ENCODE measurements at regions not wholly inside any gene's neighbourhood (a gene's known extent, or its start where the extent isn't known, plus 50 kb on each side); places are given as distances from the start of the nearest gene placed in this dataset.
"Not testable (repeated sequence)": the region's sequence is repeated elsewhere in the genome, so short reads cannot be mapped to it uniquely, and the experiment has no call there.

DNA sequence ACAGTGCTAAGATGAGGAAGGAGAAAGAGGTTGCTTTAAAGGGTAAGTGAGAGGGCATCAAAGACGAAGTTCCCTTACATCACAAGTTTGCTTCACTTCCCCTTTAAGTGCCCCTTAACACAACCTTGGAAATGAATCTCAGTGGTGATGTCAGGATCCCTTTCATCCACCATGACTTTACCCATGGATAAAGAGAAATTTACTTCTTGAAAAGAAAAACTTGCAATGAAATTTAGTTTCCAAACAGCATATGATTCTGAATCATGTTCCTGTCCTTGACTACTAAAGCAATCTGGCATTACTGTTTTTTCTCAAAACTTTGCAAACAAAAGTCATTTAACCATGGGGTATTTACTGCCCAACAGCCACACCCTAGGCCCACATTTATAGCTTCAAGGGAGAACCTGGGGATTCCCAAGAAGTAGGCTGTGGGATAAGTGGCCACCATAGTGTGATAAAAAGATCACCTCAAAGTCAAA is 135.9 kb downstream of the ITGB8 start:
- H3K4me3 Mint-ChIP-seq, result no peak overlapping the region
- H3K27me3 Mint-ChIP-seq (ENCODE audit: low read depth), result no peaks in the 10 kb centered on the region
- H3K36me3 Mint-ChIP-seq (ENCODE audit: insufficient read depth in 2 of 2), result no peaks in the 10 kb centered on the region
- no peak for DNase-seq
- no peak for ATAC-seq (replicated peaks in 1 of 2)
- no peaks in the 10 kb centered on the region for H3K4me1 Mint-ChIP-seq (ENCODE audit: low read depth)
- H3K27ac Mint-ChIP-seq, result no peak overlapping the region
- H3K9me3 Mint-ChIP-seq, result no peaks in the 10 kb centered on the region

DNA sequence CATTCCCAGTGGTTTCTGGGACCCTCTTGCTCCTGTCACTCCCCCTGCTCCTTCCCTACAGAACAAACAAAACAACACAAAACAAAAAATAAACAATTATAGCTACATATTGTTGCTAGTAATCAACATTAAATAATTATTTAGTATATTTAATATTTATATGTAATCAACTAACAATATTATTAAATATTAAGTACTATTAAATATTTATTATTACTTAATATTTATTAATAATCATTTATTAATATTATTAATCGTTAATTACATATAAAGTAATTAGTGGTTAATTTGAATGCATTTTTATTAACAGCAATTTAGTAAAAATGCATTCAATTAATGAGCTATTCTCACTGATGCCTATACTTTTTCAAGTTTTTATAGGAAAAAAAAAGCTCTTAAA is 139.4 kb downstream of the ITGB8 start:
- no peaks in the 10 kb centered on the region for H3K27me3 Mint-ChIP-seq (ENCODE audit: low read depth)
- H3K9me3 Mint-ChIP-seq, result no peaks in the 10 kb centered on the region
- no peaks in the 10 kb centered on the region for H3K4me1 Mint-ChIP-seq (ENCODE audit: low read depth)
- H3K27ac Mint-ChIP-seq, result no peak overlapping the region
- no peak for DNase-seq
- H3K36me3 Mint-ChIP-seq (ENCODE audit: insufficient read depth in 2 of 2), result no peaks in the 10 kb centered on the region
- no peak for ATAC-seq (replicated peaks in 1 of 2)
- H3K4me3 Mint-ChIP-seq, result no peak overlapping the region

DNA sequence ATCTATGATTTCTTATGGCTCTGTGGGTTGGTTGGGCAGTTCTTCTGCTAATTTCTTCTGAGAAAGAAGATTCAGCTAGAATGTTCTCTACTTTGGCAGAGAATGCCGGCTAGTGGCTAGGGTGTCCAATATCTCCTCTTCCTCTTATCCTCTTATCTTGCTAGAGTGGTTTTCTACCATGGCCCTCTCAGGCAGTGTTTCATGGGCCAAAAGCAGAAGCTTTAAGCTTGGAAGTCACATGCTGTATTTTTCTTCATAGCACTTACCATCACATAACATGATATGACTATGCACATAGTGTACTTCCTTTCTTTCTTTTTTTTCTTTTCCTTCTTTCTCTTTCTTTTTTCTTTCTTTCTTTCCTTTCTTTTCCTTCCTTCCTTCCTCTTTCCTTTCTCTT is 140.0 kb downstream of the ITGB8 start:
- H3K27ac Mint-ChIP-seq, result no peak overlapping the region
- H3K4me3 Mint-ChIP-seq, result no peak overlapping the region
- H3K4me1 Mint-ChIP-seq (ENCODE audit: low read depth), result no peaks in the 10 kb centered on the region
- no peaks in the 10 kb centered on the region for H3K36me3 Mint-ChIP-seq (ENCODE audit: insufficient read depth in 2 of 2)
- no peaks in the 10 kb centered on the region for H3K9me3 Mint-ChIP-seq
- ATAC-seq (replicated peaks in 1 of 2) (no peak), DNase-seq (no peak)
- H3K27me3 Mint-ChIP-seq (ENCODE audit: low read depth), result no peaks in the 10 kb centered on the region

DNA sequence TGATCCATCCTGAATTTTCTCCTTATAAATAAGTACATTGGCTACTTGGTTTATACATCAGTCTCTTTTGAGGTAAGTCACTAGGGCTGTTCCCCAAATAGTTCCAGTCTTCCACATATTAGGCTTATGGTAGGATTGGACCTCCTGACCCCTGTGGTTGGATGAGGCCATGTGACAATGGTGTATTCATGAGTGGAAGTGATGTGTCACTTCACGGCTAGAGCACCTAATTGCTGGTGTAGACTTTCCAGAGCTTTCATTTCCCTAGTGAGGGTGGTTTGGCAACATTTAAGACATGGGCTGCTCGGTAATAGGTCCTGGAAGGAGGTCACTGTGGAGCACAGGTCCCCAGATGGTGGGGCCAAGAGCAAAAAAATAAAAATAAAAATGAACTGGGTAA is 141.2 kb upstream of the ABCB5 start:
- Mint-ChIP-seq H3K4me3 (no peak overlapping the region), H3K4me1 (ENCODE audit: low read depth) (no peaks in the 10 kb centered on the region), H3K36me3 (ENCODE audit: insufficient read depth in 2 of 2) (no peaks in the 10 kb centered on the region), H3K27ac (no peak overlapping the region), H3K9me3 (no peaks in the 10 kb centered on the region), H3K27me3 (ENCODE audit: low read depth) (peaks cover 4% of the 10 kb centered on the region)
- DNase-seq (no peak), ATAC-seq (replicated peaks in 1 of 2) (no peak)

DNA sequence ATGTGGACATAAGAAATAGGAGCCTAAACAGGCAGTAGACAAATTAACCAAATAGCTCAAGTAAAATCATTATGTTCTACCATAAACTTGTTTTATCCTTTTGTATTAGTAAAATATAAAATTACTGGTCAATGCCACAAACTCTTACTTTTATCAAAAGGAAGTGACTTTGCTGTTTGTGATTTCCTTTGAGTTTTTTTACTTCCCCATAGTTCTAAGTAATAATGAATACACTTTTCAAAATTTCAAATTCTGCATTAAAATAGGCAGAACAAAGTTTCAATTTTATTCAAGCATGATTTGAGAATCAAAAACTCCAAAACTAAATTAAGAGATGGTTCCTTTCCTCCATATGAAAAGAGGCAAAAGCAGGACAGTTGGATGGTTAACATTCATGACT is 139.7 kb upstream of the ABCB5 start:
- Mint-ChIP-seq H3K27me3 (ENCODE audit: low read depth) (peaks cover 4% of the 10 kb centered on the region), H3K36me3 (ENCODE audit: insufficient read depth in 2 of 2) (no peaks in the 10 kb centered on the region), H3K4me1 (ENCODE audit: low read depth) (no peaks in the 10 kb centered on the region), H3K9me3 (no peaks in the 10 kb centered on the region), H3K4me3 (no peak overlapping the region), H3K27ac (no peak overlapping the region)
- ATAC-seq (replicated peaks in 1 of 2) (no peak), DNase-seq (no peak)

DNA sequence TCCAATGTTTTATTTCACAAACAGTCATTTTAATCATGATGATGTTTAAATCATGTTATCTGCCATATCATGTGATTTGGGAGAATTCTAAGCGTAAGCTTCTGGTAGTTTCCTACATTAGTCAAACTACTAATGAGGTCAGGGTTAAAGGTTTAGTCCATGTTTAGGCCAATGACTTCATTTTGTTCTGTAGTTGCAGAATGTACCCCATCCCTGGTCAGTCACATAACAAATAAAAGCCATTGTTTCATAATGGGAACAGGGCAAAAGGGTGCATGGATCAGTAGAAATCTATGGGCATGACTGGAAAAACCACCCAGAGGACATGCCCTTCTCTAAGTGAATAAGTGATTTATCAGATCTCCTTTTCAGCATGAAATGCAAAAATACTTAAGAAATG is 138.4 kb upstream of the ABCB5 start:
- Mint-ChIP-seq H3K4me3 (no peak overlapping the region), H3K36me3 (ENCODE audit: insufficient read depth in 2 of 2) (no peaks in the 10 kb centered on the region), H3K27me3 (ENCODE audit: low read depth) (peaks cover 4% of the 10 kb centered on the region), H3K4me1 (ENCODE audit: low read depth) (no peaks in the 10 kb centered on the region), H3K27ac (no peak overlapping the region), H3K9me3 (no peaks in the 10 kb centered on the region)
- no peak for DNase-seq
- ATAC-seq (replicated peaks in 1 of 2), result no peak

DNA sequence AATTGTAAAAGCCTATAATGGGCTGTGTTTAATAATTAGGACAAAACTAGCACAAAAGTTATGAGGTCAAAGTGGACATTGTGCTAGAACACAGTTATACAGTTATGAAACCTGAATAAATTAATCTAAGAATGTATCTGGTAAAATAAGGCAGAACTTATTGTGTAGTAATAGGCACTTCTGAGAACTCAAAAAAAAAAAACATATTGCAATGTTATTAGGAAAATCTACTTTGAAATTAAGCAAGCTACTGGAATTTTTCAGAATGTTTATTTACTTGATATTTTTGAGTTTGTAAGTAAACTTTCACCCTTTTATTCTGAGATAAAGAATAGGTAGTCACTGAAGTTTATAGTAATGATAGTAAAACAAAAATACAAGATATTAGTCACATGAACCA is 135.8 kb upstream of the ABCB5 start:
- Mint-ChIP-seq H3K36me3 (ENCODE audit: insufficient read depth in 2 of 2) (no peaks in the 10 kb centered on the region), H3K4me1 (ENCODE audit: low read depth) (no peaks in the 10 kb centered on the region), H3K4me3 (no peak overlapping the region), H3K9me3 (no peaks in the 10 kb centered on the region), H3K27ac (no peak overlapping the region), H3K27me3 (ENCODE audit: low read depth) (peaks cover 4% of the 10 kb centered on the region)
- no peak for ATAC-seq (replicated peaks in 1 of 2)
- no peak for DNase-seq

DNA sequence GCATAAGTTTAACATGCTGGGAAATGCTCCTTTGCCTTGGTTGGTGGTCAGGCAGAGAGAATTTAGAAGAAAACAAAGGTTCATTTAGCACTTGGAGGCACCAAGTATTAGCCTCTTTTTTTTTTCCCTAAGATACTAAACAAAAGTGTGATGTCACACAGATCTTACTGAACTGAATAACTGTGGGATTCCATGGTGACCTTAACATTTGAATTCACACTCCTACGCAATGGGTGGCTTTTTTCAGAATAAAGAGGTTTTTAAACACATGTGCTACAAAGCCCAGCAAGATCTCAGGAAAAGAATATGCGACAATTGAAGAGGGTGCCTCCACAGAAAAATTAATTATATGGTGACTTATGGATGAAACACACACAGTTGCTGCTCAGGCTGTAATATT is 133.4 kb upstream of the ABCB5 start:
- ATAC-seq (replicated peaks in 1 of 2), result no peak

DNA sequence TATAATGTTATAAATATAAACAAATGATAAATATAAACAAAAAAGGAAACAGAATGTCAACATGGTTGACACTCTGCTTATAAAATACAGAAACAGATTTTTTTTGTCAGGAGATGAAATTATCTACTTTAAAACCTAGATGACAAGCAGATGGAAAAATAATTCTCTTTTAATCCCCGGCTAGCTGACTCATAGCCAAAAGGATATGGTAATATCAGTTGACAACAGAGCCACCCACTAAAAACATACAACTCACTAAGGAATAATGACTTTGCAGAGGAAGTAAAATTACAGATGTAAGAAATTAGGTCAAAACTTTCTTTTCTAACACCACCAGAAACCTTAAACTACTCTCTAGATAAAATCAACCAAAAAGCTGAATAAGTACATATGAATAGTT is 131.1 kb upstream of the ABCB5 start:
- Mint-ChIP-seq H3K27ac (no peak overlapping the region), H3K4me1 (ENCODE audit: low read depth) (no peaks in the 10 kb centered on the region), H3K9me3 (peaks cover 10 to 14% of the 10 kb centered on the region in 2 donors), H3K27me3 (ENCODE audit: low read depth) (no peaks in the 10 kb centered on the region), H3K36me3 (ENCODE audit: insufficient read depth in 2 of 2) (peaks cover 3 to 7% of the 10 kb centered on the region in 2 donors), H3K4me3 (no peak overlapping the region)
- DNase-seq, result no peak
- no peak for ATAC-seq (replicated peaks in 1 of 2)

More for the DNA sequence above, 133.4 kb upstream of the ABCB5 start:
- Mint-ChIP-seq H3K9me3 (peaks cover 2% of the 10 kb centered on the region in 2 donors), H3K4me1 (ENCODE audit: low read depth) (no peaks in the 10 kb centered on the region), H3K27me3 (ENCODE audit: low read depth) (no peaks in the 10 kb centered on the region), H3K27ac (no peak overlapping the region), H3K36me3 (ENCODE audit: insufficient read depth in 2 of 2) (no peaks in the 10 kb centered on the region), H3K4me3 (no peak overlapping the region)
- no peak for DNase-seq

DNA sequence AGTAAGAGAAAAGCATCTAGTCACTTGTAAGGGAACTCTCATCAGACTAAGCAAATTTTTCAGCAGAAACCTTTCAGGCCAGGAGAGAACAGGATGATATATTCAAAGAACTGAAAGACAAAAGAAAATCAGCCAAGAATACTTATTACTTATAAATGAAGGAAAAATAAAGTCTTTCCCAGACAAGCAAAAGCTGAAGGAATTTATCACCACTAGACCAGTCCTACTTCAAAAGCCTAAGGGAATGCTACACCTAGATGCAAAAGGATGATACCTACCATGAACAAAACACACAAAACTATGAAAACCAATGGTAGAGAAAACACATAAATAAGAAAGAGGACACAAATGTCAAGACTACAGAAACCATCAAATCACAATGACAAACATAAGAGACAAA is 126.6 kb upstream of the ABCB5 start:
- no peak for ATAC-seq (replicated peaks in 1 of 2)
- H3K4me3 Mint-ChIP-seq, result no peak overlapping the region
- H3K9me3 Mint-ChIP-seq, result peaks cover 11 to 21% of the 10 kb centered on the region in 2 donors
- no peak for DNase-seq
- H3K36me3 Mint-ChIP-seq (ENCODE audit: insufficient read depth in 2 of 2), result peaks cover 3 to 7% of the 10 kb centered on the region in 2 donors
- no peaks in the 10 kb centered on the region for H3K4me1 Mint-ChIP-seq (ENCODE audit: low read depth)
- no peaks in the 10 kb centered on the region for H3K27me3 Mint-ChIP-seq (ENCODE audit: low read depth)
- H3K27ac Mint-ChIP-seq, result no peak overlapping the region

DNA sequence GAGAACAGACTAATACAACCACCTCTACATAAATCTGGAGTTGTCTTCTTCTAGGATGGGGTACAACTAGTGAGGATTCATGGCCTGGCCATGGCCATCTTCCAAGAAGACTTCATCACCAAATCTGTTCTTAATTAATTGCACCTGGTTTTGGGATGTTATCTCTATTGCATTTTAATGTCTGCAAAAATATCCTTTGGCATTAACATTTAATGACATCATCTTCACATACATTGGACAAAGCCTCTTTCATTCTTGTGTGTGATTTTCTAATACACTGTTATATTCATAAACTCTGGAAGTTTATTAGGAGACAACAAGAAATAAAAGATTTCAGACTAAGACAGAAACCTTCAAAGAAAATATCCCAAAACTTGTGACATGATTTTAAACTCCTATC is 124.2 kb upstream of the ABCB5 start:
- no peaks in the 10 kb centered on the region for H3K4me1 Mint-ChIP-seq (ENCODE audit: low read depth)
- ATAC-seq (replicated peaks in 1 of 2) (no peak), DNase-seq (no peak)
- H3K36me3 Mint-ChIP-seq (ENCODE audit: insufficient read depth in 2 of 2), result peaks cover 3 to 7% of the 10 kb centered on the region in 2 donors
- peaks cover 10 to 20% of the 10 kb centered on the region in 2 donors for H3K9me3 Mint-ChIP-seq
- H3K27ac Mint-ChIP-seq, result no peak overlapping the region
- no peaks in the 10 kb centered on the region for H3K27me3 Mint-ChIP-seq (ENCODE audit: low read depth)
- H3K4me3 Mint-ChIP-seq, result no peak overlapping the region

DNA sequence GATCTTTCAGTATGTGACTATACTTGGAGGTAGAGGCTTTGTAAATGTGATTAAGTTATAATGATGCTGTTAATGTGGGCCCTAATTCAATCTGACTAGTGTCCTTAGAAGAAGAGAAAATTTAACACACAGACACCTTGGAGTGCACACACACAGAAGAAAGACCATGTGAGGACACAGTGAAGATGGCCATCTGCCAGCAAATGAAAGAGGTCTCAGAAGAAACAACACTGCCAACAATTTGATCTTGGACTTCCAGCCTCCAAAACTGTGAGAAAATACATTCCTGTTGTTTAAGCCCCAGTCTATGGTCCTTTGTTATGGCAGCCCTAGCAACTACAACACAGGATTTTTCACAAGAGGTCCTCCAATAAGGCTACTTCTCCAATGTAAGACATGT is 120.9 kb upstream of the ABCB5 start:
- ATAC-seq (replicated peaks in 1 of 2) (no peak), DNase-seq (no peak)
- no peak overlapping the region for H3K27ac Mint-ChIP-seq
- peaks cover 0 to 2% of the 10 kb centered on the region in 2 donors for H3K36me3 Mint-ChIP-seq (ENCODE audit: insufficient read depth in 2 of 2)
- H3K27me3 Mint-ChIP-seq (ENCODE audit: low read depth), result no peaks in the 10 kb centered on the region
- no peak overlapping the region for H3K4me3 Mint-ChIP-seq
- peaks cover 8 to 19% of the 10 kb centered on the region in 2 donors for H3K9me3 Mint-ChIP-seq
- no peaks in the 10 kb centered on the region for H3K4me1 Mint-ChIP-seq (ENCODE audit: low read depth)

DNA sequence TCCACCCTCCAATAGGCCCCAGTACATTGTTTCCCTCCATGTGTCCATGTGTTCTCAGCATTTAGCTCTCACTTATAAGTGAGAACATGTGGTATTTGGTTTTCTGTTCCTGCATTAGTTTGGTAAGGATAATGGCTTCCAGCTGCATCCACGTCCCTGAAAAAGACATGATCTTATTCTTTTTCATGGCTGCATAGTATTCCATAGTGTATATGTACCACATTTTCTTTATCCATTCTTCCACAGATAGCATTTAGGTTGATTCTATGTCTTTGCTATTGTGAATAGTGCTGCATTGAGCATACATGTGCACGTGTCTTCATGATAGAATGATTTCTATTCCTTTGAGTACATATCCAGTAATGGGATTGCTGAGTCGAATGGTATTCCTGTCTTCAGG is 114.0 kb upstream of the ABCB5 start:
- H3K27ac Mint-ChIP-seq; H3K36me3 Mint-ChIP-seq (ENCODE audit: insufficient read depth in 2 of 2); H3K4me1 Mint-ChIP-seq (ENCODE audit: low read depth); DNase-seq; ATAC-seq (replicated peaks in 1 of 2); H3K27me3 Mint-ChIP-seq (ENCODE audit: low read depth); H3K4me3 Mint-ChIP-seq: not testable (repeated sequence)
- peaks cover 9 to 16% of the 10 kb centered on the region in 2 donors for H3K9me3 Mint-ChIP-seq

DNA sequence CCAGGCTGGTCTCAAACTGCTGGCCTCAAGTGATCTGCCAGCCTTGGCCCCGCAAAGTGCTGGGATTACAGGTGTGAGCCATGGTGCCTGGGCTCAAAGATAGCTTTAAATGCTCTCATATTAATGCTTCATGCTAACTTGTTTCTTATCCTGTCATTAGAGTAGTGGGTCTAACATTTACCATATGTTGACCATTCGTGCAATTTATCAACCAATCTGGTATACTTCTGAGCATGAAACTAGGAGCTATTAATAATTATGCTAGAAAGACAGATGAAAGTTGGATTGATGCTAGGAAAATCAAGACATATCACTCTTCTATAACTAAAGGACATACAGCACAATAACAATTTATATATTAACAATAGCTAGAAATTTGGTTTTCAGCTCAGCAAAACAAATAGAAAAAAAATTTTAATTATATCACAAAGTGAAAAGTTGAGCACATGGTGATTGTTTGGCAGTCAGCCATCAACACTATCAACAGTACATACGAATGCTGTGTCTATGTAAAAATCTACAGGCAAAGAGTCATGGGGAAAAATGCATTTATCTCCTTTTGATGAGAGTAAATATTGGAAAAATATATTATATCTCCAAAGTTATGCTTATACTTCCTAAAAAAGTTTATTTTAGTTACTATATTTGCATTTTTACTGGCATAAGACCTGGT is 112.1 kb upstream of the ABCB5 start:
- Mint-ChIP-seq H3K4me1 (ENCODE audit: low read depth) (no peaks in the 10 kb centered on the region), H3K4me3 (no peak overlapping the region), H3K27ac (no peak overlapping the region), H3K27me3 (ENCODE audit: low read depth) (no peaks in the 10 kb centered on the region), H3K36me3 (ENCODE audit: insufficient read depth in 2 of 2) (peaks cover 0 to 2% of the 10 kb centered on the region in 2 donors), H3K9me3 (peaks cover 3 to 9% of the 10 kb centered on the region in 2 donors)
- ATAC-seq (replicated peaks in 1 of 2) (no peak), DNase-seq (no peak)

Measured in activated T-cell treated with anti-CD3 and anti-CD28 coated beads, Interleukin-2, amount 50 U/mL, for 72 hours (primary cell).